ENCODE measurements at regions not wholly inside any gene's neighbourhood (a gene's known extent, or its start where the extent isn't known, plus 50 kb on each side); places are given as distances from the start of the nearest gene placed in this dataset.

GRCh38 chr17:70394473-70395232 lies 225.3 kb downstream of the KCNJ2 start:
- H3K36me3 Mint-ChIP-seq (ENCODE audit: insufficient read depth), result no peaks in the 10 kb centered on the region
- no peak for ATAC-seq (replicated peaks; ENCODE audit: extremely low read depth, poor library complexity, severe bottlenecking)
- H3K4me3 Mint-ChIP-seq, result no peak overlapping the region
- DNase-seq (ENCODE audit: low spot score in 2 of 2), result no peak
- no peak overlapping the region for H3K27ac Mint-ChIP-seq (ENCODE audit: low read depth)
- peaks cover 12% of the 10 kb centered on the region for H3K9me3 Mint-ChIP-seq
- no peaks in the 10 kb centered on the region for H3K4me1 Mint-ChIP-seq
- no peaks in the 10 kb centered on the region for H3K27me3 Mint-ChIP-seq

GRCh38 chr17:70405492-70406220 lies 236.3 kb downstream of the KCNJ2 start:
- Mint-ChIP-seq H3K9me3 (peaks cover 5% of the 10 kb centered on the region), H3K36me3 (ENCODE audit: insufficient read depth) (no peaks in the 10 kb centered on the region), H3K27me3 (no peaks in the 10 kb centered on the region), H3K4me1 (no peaks in the 10 kb centered on the region), H3K27ac (ENCODE audit: low read depth) (no peak overlapping the region), H3K4me3 (no peak overlapping the region)
- ATAC-seq (replicated peaks; ENCODE audit: extremely low read depth, poor library complexity, severe bottlenecking) (no peak), DNase-seq (ENCODE audit: low spot score in 2 of 2) (no peak)

GRCh38 chr17:70407506-70407905 lies 238.2 kb downstream of the KCNJ2 start:
- no peaks in the 10 kb centered on the region for H3K27me3 Mint-ChIP-seq
- H3K4me3 Mint-ChIP-seq, result no peak overlapping the region
- H3K27ac Mint-ChIP-seq (ENCODE audit: low read depth), result no peak overlapping the region
- no peak for ATAC-seq (replicated peaks; ENCODE audit: extremely low read depth, poor library complexity, severe bottlenecking)
- no peaks in the 10 kb centered on the region for H3K4me1 Mint-ChIP-seq
- DNase-seq (ENCODE audit: low spot score in 2 of 2), result no peak
- no peaks in the 10 kb centered on the region for H3K36me3 Mint-ChIP-seq (ENCODE audit: insufficient read depth)
- H3K9me3 Mint-ChIP-seq, result peaks cover 5% of the 10 kb centered on the region

- ATAC-seq (replicated peaks; ENCODE audit: extremely low read depth, poor library complexity, severe bottlenecking), result no peak
These were observed 239.4 kb downstream of the KCNJ2 start for GRCh38 chr17:70408768-70409167.

GRCh38 chr17:70414300-70414699 lies 245.0 kb downstream of the KCNJ2 start:
- no peaks in the 10 kb centered on the region for H3K9me3 Mint-ChIP-seq
- H3K27ac Mint-ChIP-seq (ENCODE audit: low read depth), result no peak overlapping the region
- no peaks in the 10 kb centered on the region for H3K36me3 Mint-ChIP-seq (ENCODE audit: insufficient read depth)
- no peaks in the 10 kb centered on the region for H3K27me3 Mint-ChIP-seq
- H3K4me1 Mint-ChIP-seq, result no peaks in the 10 kb centered on the region
- H3K4me3 Mint-ChIP-seq, result no peak overlapping the region
- DNase-seq (ENCODE audit: low spot score in 2 of 2) (no peak), ATAC-seq (replicated peaks; ENCODE audit: extremely low read depth, poor library complexity, severe bottlenecking) (no peak)

More at GRCh38 chr17:70408768-70409167, 239.4 kb downstream of the KCNJ2 start:
- H3K27me3 Mint-ChIP-seq, result no peaks in the 10 kb centered on the region
- DNase-seq (ENCODE audit: low spot score in 2 of 2), result no peak
- no peaks in the 10 kb centered on the region for H3K4me1 Mint-ChIP-seq
- no peak overlapping the region for H3K27ac Mint-ChIP-seq (ENCODE audit: low read depth)
- no peak overlapping the region for H3K4me3 Mint-ChIP-seq
- H3K36me3 Mint-ChIP-seq (ENCODE audit: insufficient read depth), result no peaks in the 10 kb centered on the region
- H3K9me3 Mint-ChIP-seq, result peaks cover 5% of the 10 kb centered on the region

- Mint-ChIP-seq H3K27me3 (no peaks in the 10 kb centered on the region), H3K4me3 (no peak overlapping the region), H3K9me3 (no peaks in the 10 kb centered on the region), H3K36me3 (ENCODE audit: insufficient read depth) (no peaks in the 10 kb centered on the region), H3K27ac (ENCODE audit: low read depth) (no peak overlapping the region), H3K4me1 (no peaks in the 10 kb centered on the region)
- DNase-seq (ENCODE audit: low spot score in 2 of 2) (no peak), ATAC-seq (replicated peaks; ENCODE audit: extremely low read depth, poor library complexity, severe bottlenecking) (no peak)
These were observed 251.6 kb downstream of the KCNJ2 start for GRCh38 chr17:70420861-70421445.

- DNase-seq (ENCODE audit: low spot score in 2 of 2) (no peak), ATAC-seq (replicated peaks; ENCODE audit: extremely low read depth, poor library complexity, severe bottlenecking) (no peak)
- Mint-ChIP-seq H3K9me3 (no peaks in the 10 kb centered on the region), H3K27me3 (no peaks in the 10 kb centered on the region), H3K27ac (ENCODE audit: low read depth) (no peak overlapping the region), H3K36me3 (ENCODE audit: insufficient read depth) (no peaks in the 10 kb centered on the region), H3K4me1 (no peaks in the 10 kb centered on the region), H3K4me3 (no peak overlapping the region)
These were observed 253.5 kb downstream of the KCNJ2 start for GRCh38 chr17:70422862-70423261.

GRCh38 chr17:70423562-70423961 lies 254.2 kb downstream of the KCNJ2 start:
- no peak overlapping the region for H3K4me3 Mint-ChIP-seq
- ATAC-seq (replicated peaks; ENCODE audit: extremely low read depth, poor library complexity, severe bottlenecking) (no peak), DNase-seq (ENCODE audit: low spot score in 2 of 2) (no peak)

GRCh38 chr17:70426752-70427151 lies 257.4 kb downstream of the KCNJ2 start:
- Mint-ChIP-seq H3K36me3 (ENCODE audit: insufficient read depth) (no peaks in the 10 kb centered on the region), H3K27ac (ENCODE audit: low read depth) (no peak overlapping the region), H3K9me3 (peaks cover 5% of the 10 kb centered on the region), H3K27me3 (no peaks in the 10 kb centered on the region), H3K4me3 (no peak overlapping the region), H3K4me1 (no peaks in the 10 kb centered on the region)
- no peak for DNase-seq (ENCODE audit: low spot score in 2 of 2)
- ATAC-seq (replicated peaks; ENCODE audit: extremely low read depth, poor library complexity, severe bottlenecking), result no peak

More at GRCh38 chr17:70423562-70423961, 254.2 kb downstream of the KCNJ2 start:
- Mint-ChIP-seq H3K36me3 (ENCODE audit: insufficient read depth) (no peaks in the 10 kb centered on the region), H3K9me3 (no peaks in the 10 kb centered on the region), H3K27ac (ENCODE audit: low read depth) (no peak overlapping the region), H3K4me1 (no peaks in the 10 kb centered on the region), H3K27me3 (no peaks in the 10 kb centered on the region)

- Mint-ChIP-seq H3K9me3 (no peaks in the 10 kb centered on the region), H3K27ac (ENCODE audit: low read depth) (no peak overlapping the region), H3K4me3 (no peak overlapping the region), H3K36me3 (ENCODE audit: insufficient read depth) (no peaks in the 10 kb centered on the region), H3K27me3 (no peaks in the 10 kb centered on the region), H3K4me1 (no peaks in the 10 kb centered on the region)
- DNase-seq (ENCODE audit: low spot score in 2 of 2) (no peak), ATAC-seq (replicated peaks; ENCODE audit: extremely low read depth, poor library complexity, severe bottlenecking) (no peak)
These were observed 265.5 kb downstream of the KCNJ2 start for GRCh38 chr17:70434536-70435490.

GRCh38 chr17:70437656-70438055 lies 268.3 kb downstream of the KCNJ2 start:
- DNase-seq (ENCODE audit: low spot score in 2 of 2) (no peak), ATAC-seq (replicated peaks; ENCODE audit: extremely low read depth, poor library complexity, severe bottlenecking) (no peak)
- peaks cover 4% of the 10 kb centered on the region for H3K9me3 Mint-ChIP-seq
- no peaks in the 10 kb centered on the region for H3K27me3 Mint-ChIP-seq
- no peak overlapping the region for H3K27ac Mint-ChIP-seq (ENCODE audit: low read depth)
- no peaks in the 10 kb centered on the region for H3K36me3 Mint-ChIP-seq (ENCODE audit: insufficient read depth)
- H3K4me3 Mint-ChIP-seq, result no peak overlapping the region
- no peaks in the 10 kb centered on the region for H3K4me1 Mint-ChIP-seq

- DNase-seq (ENCODE audit: low spot score in 2 of 2) (no peak), ATAC-seq (replicated peaks; ENCODE audit: extremely low read depth, poor library complexity, severe bottlenecking) (no peak)
- Mint-ChIP-seq H3K27me3 (no peaks in the 10 kb centered on the region), H3K4me3 (no peak overlapping the region), H3K4me1 (no peaks in the 10 kb centered on the region), H3K27ac (ENCODE audit: low read depth) (no peak overlapping the region), H3K9me3 (peaks cover 10% of the 10 kb centered on the region), H3K36me3 (ENCODE audit: insufficient read depth) (no peaks in the 10 kb centered on the region)
These were observed 277.1 kb downstream of the KCNJ2 start for GRCh38 chr17:70446446-70446845.
